ENCODE measurements at regions not wholly inside any gene's neighbourhood (a gene's known extent, or its start where the extent isn't known, plus 50 kb on each side); places are given as distances from the start of the nearest gene placed in this dataset.
A peak's percentile ranks its signal among the peaks of the same experiment; 100 is the strongest.

DNA sequence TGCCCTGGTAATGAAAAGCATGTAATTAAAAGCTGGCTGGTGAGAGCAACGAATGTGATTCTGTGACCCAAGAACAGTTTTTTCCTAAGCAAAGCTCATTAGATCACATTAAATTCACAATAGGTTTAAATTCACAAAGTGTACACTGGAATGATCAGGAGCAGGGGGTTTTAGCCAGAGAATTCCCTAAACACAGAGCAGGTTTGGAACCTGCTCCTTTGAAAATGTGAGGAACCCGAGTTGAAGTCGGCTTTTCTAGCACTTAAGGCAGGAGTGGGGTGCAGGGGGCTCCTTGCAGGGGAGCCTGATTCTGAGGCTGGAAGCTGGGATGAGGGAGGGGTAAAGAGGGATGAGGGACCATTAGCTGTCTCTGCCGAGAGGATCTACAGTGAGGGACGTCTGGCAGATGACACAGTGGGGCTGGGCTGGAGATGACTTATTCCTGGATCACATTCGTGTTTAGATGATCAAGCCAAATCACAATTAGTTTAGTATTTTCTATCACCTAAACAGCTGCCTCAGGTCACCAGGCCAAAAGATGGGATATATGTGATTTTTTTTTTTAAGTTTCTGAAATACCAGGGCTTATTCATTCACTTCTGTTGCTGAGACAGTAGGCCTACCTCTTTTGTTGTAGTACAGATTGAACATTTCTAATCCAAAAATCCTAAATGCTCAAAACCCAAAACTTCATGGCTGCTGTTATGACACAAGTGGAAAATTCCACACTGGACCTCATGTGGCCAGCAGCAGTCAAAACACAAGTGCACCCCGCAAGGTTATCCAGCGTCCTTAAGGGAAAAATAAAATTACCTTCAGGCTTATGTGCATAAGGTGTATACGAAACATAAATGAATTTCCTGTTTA lies 93.1 kb upstream of the HIVEP1 start (continued):
- peak; percentile 23; the same call in 1 of the 2 replicates for TF ChIP-seq EP400 (IDR thresholded peaks at IDR 0.05)
- TF ChIP-seq NFIX (CRISPR knock-in tag; IDR thresholded peaks at IDR 0.05; ENCODE audit: low read depth) = 0 out of 2 replicates have a peak, but pooled peaks have one; percentile 20
- TF ChIP-seq DACH1 (IDR thresholded peaks at IDR 0.05; ENCODE audit: partially characterized antibody) = no peak
- TF ChIP-seq ADNP (tag; IDR thresholded peaks at IDR 0.05) = 0 out of 2 replicates have a peak, but pooled peaks have one; percentile 63
- 0 out of 2 replicates have a peak, but pooled peaks have one; percentile 4 for TF ChIP-seq ZFP1 (CRISPR knock-in tag; IDR thresholded peaks at IDR 0.05)
- TF ChIP-seq NFRKB (IDR thresholded peaks at IDR 0.05; ENCODE audit: low read depth) = peak; percentile 44; the same call in 1 of the 2 replicates
- 0 out of 2 replicates have a peak, but pooled peaks have one; percentile 5 for TF ChIP-seq LEF1 (IDR thresholded peaks at IDR 0.05)
- TF ChIP-seq, protein P1, sequence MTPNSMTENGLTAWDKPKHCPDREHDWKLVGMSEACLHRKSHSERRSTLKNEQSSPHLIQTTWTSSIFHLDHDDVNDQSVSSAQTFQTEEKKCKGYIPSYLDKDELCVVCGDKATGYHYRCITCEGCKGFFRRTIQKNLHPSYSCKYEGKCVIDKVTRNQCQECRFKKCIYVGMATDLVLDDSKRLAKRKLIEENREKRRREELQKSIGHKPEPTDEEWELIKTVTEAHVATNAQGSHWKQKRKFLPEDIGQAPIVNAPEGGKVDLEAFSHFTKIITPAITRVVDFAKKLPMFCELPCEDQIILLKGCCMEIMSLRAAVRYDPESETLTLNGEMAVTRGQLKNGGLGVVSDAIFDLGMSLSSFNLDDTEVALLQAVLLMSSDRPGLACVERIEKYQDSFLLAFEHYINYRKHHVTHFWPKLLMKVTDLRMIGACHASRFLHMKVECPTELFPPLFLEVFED (CRISPR knock-in tag; conservative IDR thresholded peaks at IDR 0.05) = no peak
- TF ChIP-seq SREBF2 (CRISPR knock-in tag; IDR thresholded peaks at IDR 0.05) = no peak
- TF ChIP-seq DMBX1 (CRISPR knock-in tag; IDR thresholded peaks at IDR 0.05; ENCODE audit: borderline replicate concordance) = peak; percentile 12; the same call in 1 of the 2 replicates
- TF ChIP-seq ZNF197 (CRISPR knock-in tag; IDR thresholded peaks at IDR 0.05; ENCODE audit: low read depth) = peak; percentile 75; the same call in 1 of the 2 replicates
- TF ChIP-seq, protein P2, sequence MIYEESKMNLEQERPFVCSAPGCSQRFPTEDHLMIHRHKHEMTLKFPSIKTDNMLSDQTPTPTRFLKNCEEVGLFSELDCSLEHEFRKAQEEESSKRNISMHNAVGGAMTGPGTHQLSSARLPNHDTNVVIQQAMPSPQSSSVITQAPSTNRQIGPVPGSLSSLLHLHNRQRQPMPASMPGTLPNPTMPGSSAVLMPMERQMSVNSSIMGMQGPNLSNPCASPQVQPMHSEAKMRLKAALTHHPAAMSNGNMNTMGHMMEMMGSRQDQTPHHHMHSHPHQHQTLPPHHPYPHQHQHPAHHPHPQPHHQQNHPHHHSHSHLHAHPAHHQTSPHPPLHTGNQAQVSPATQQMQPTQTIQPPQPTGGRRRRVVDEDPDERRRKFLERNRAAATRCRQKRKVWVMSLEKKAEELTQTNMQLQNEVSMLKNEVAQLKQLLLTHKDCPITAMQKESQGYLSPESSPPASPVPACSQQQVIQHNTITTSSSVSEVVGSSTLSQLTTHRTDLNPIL (CRISPR knock-in tag; IDR thresholded peaks at IDR 0.05) = no peak
- 0 out of 2 replicates have a peak, but pooled peaks have one; percentile 3 for TF ChIP-seq ZNF384 (IDR thresholded peaks at IDR 0.05; ENCODE audit: low read depth, low read length)
- peak; percentile 60; the same call in 1 of the 2 replicates for TF ChIP-seq KAT7 (CRISPR knock-in tag; IDR thresholded peaks at IDR 0.05; ENCODE audit: borderline replicate concordance)
- no peak for TF ChIP-seq ZNF561 (CRISPR knock-in tag; conservative IDR thresholded peaks at IDR 0.05)
- TF ChIP-seq ETV5 (CRISPR knock-in tag; IDR thresholded peaks at IDR 0.05; ENCODE audit: low read depth) = 0 out of 2 replicates have a peak, but pooled peaks have one; percentile 25
- TF ChIP-seq, protein P3, sequence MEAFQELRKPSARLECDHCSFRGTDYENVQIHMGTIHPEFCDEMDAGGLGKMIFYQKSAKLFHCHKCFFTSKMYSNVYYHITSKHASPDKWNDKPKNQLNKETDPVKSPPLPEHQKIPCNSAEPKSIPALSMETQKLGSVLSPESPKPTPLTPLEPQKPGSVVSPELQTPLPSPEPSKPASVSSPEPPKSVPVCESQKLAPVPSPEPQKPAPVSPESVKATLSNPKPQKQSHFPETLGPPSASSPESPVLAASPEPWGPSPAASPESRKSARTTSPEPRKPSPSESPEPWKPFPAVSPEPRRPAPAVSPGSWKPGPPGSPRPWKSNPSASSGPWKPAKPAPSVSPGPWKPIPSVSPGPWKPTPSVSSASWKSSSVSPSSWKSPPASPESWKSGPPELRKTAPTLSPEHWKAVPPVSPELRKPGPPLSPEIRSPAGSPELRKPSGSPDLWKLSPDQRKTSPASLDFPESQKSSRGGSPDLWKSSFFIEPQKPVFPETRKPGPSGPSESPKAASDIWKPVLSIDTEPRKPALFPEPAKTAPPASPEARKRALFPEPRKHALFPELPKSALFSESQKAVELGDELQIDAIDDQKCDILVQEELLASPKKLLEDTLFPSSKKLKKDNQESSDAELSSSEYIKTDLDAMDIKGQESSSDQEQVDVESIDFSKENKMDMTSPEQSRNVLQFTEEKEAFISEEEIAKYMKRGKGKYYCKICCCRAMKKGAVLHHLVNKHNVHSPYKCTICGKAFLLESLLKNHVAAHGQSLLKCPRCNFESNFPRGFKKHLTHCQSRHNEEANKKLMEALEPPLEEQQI (IDR thresholded peaks at IDR 0.05) = no peak
- TF ChIP-seq MBD2 (IDR thresholded peaks at IDR 0.05; ENCODE audit: borderline replicate concordance, low read depth) = 0 out of 2 replicates have a peak, but pooled peaks have one; percentile 3
- TF ChIP-seq, protein P4, sequence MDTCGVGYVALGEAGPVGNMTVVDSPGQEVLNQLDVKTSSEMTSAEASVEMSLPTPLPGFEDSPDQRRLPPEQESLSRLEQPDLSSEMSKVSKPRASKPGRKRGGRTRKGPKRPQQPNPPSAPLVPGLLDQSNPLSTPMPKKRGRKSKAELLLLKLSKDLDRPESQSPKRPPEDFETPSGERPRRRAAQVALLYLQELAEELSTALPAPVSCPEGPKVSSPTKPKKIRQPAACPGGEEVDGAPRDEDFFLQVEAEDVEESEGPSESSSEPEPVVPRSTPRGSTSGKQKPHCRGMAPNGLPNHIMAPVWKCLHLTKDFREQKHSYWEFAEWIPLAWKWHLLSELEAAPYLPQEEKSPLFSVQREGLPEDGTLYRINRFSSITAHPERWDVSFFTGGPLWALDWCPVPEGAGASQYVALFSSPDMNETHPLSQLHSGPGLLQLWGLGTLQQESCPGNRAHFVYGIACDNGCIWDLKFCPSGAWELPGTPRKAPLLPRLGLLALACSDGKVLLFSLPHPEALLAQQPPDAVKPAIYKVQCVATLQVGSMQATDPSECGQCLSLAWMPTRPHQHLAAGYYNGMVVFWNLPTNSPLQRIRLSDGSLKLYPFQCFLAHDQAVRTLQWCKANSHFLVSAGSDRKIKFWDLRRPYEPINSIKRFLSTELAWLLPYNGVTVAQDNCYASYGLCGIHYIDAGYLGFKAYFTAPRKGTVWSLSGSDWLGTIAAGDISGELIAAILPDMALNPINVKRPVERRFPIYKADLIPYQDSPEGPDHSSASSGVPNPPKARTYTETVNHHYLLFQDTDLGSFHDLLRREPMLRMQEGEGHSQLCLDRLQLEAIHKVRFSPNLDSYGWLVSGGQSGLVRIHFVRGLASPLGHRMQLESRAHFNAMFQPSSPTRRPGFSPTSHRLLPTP (IDR thresholded peaks at IDR 0.05; ENCODE audit: borderline replicate concordance, extremely low read depth, insufficient read length) = no peak

Measured in K562 (cell line).